Cardiac fibroblast (primary cell): ENCODE measurements at regions not wholly inside any gene's neighbourhood (a gene's known extent, or its start where the extent isn't known, plus 50 kb on each side); places are given as distances from the start of the nearest gene placed in this dataset.
"Not testable (repeated sequence)": the region's sequence is repeated elsewhere in the genome, so short reads cannot be mapped to it uniquely, and the experiment has no call there.

ENCODE experiments used
- DNase-seq, 2 donors: peaks; one replicate each; pipeline versions ENCODE4 v3.0.0 to v3.0.0-alpha.2; 2010; ENCODE audit warnings: low read depth in 2 of 2
- H3K4me3 ChIP-seq, 2 donors: replicated peaks in 1 of 2; 1 replicate in 1 of 2; 2 replicates in 1 of 2; pipeline ENCODE4 v1.5.1; 2011; ENCODE audit warnings: low read depth in 2 of 2, low read length in 2 of 2, mild to moderate bottlenecking in 2 of 2, moderate library complexity in 1 of 2
- TF ChIP-seq, protein P1 (sequence below): IDR thresholded peaks from one replicate; pipeline ENCODE4 v1.5.1; 2011; ENCODE audit warnings: low read depth, mild to moderate bottlenecking, low read length, inconsistent platforms

DNA sequence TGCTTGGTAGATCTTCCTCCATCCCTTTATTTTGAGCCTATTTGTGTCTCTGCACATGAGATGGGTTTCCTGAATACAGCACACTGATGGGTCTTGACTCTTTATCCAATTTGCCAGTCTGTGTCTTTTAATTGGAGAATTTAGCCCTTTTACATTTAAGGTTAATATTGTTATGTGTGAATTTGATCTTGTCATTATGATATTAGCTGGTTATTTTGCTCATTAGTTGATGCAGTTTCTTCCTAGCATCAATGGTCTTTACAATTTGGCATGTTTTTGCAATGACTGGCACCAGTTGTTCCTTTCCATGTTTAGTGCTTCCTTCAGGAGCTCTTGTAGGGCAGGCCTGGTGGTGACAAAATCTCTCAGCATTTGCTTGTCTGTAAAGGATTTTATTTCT is 72.4 kb downstream of the HNRNPD start:
- H3K4me3 ChIP-seq, DNase-seq: not testable (repeated sequence)

DNA sequence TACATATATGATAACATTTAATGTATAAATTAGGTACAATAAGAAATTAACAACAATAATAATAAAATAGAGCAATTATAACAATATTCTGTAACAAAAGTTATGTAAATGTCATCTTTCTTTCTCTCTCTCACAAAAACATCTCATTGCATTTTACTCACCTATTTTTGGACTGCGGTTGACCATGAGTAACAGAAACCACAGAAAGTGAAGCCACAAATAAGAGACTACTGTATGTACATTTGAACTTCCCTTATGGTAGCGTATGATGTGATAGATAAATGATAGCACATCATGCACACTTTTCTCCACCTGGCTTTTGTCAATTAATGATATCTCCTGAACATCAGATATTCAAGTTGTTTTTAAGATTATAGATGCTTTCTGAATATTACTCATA is 80.5 kb downstream of the HNRNPD start:
- TF ChIP-seq, protein P1, sequence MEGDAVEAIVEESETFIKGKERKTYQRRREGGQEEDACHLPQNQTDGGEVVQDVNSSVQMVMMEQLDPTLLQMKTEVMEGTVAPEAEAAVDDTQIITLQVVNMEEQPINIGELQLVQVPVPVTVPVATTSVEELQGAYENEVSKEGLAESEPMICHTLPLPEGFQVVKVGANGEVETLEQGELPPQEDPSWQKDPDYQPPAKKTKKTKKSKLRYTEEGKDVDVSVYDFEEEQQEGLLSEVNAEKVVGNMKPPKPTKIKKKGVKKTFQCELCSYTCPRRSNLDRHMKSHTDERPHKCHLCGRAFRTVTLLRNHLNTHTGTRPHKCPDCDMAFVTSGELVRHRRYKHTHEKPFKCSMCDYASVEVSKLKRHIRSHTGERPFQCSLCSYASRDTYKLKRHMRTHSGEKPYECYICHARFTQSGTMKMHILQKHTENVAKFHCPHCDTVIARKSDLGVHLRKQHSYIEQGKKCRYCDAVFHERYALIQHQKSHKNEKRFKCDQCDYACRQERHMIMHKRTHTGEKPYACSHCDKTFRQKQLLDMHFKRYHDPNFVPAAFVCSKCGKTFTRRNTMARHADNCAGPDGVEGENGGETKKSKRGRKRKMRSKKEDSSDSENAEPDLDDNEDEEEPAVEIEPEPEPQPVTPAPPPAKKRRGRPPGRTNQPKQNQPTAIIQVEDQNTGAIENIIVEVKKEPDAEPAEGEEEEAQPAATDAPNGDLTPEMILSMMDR: no peak
- H3K4me3 ChIP-seq: no peak overlapping the region
- DNase-seq: no peak

DNA sequence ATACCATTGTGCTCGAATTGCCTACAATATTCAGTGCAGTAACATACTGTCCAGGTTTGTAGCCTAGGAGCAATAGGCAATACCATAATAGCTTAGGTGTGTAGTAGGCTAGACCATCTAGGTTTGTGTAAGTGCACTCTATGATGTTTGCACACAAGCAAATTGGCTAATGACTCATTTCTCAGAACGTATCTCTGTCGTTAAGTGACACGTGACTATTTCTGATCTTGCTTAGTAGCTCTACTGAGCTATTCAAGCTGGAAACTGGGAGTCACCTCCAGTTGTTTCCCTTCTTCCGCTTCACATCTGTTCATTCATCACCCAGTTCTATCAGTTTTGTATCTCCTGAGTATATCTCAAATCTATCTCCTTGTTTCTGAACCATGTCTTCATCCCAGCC is 86.1 kb downstream of the HNRNPD start:
- TF ChIP-seq, protein P1: no peak
- DNase-seq: no peak
- H3K4me3 ChIP-seq: no peak overlapping the region

DNA sequence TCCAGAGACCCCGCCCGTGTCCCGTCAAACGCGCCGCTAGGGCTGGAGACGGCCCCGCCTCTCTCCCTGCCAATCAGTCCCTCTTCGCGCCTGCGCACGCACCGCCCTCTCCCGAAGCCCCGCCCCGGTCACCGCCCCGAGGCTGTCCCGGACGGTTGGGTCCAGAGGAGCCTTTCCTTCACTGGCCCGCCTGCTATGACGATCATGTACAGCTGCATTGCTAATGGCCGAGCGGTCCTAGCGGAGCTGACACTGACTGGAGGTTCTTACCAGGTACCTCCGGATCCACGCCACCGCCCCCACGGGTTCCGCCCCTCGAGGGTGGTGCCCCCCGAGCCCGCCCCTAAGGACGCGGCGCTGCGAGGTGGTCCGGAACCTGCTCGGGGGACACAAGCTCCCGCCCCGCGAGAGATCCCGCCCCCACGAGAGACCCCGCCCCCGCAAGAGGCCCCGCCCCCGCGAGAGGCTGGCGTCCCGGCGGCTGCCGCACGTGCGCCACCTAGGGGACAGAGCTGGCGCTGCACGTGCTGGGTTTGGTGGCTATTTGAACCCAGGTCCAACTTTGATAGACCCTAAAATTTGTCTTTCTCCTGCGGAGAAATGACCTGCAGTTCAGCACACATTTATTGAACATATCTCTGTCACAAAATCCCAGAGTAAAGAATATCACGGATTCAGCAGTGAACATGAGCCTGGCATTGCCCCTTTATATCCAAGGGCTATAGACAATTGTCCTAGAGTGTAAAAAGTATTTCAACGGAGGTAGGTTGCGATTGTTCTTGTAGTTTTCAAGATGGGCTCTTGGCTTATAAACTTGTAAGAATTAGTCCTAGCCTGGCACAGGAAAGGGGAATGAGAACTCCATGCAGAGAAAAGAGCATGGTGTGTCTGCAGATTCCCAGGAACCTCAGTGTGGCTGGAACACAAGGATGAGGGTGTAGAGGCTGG is 88.7 kb downstream of the HNRNPD start:
- peak overlapping the region; percentile 47 to 51 for H3K4me3 ChIP-seq
- TF ChIP-seq, protein P1: peak; percentile 82
- peak; percentile 99 for DNase-seq

DNA sequence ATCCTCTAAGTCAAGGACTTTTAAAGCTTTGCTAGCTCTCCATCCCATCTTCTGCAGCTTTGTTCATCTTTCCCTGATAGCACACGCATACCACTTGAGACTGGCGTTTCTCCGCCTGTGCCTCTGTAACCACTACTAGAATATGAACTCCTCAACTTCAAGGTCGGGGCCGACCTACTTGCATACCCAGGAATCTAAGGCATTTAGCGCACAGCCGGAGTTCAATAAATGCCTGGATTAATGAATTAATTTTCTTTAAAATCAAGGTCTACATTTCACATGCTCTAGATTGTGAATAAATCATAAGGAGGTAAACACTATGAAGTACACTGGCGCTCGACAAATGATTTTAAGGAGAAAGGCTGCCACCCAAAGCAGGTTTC is 89.3 kb downstream of the HNRNPD start:
- H3K4me3 ChIP-seq: peak overlapping the region; percentile 47 to 51
- DNase-seq: peak in 1 of 2 donors; percentile 8
- TF ChIP-seq, protein P1: no peak

DNA sequence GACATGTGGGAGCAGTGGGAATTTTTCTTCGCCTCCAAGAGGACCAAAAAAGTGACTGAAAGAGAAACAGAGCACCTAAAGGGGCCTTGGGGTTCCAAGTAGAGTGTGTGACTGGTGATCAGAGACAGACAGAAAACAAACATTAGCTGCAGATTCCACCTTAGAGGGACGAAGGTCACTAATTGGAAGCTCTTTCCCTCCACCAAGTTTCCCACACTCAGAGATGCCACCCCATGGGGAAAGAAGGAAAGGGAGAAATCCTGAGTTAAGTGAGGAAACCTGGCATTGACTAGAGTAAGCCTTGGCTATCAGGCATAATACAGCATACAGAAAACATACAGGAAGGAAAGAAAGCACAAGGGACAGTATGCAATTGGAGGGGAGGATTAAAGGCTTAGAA is 90.9 kb downstream of the HNRNPD start:
- TF ChIP-seq, protein P1: no peak
- no peak overlapping the region for H3K4me3 ChIP-seq
- no peak for DNase-seq

DNA sequence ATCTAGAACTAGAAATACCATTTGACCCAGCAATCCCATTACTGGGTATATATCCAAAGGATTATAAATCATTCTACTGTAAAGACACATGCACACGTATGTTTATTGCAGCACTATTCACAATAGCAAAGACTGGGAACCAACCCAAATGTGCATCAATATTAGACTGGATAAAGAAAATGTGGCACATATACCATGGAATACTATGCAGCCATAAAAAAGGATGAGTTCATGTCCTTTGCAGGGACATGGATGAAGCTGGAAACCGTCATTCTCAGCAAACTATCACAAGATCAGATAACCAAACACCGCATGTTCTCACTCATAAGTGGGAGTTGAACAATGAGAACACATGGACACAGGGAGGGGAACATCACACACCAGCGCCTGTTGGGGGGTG is 94.2 kb downstream of the HNRNPD start:
- not testable (repeated sequence) for H3K4me3 ChIP-seq, DNase-seq

DNA sequence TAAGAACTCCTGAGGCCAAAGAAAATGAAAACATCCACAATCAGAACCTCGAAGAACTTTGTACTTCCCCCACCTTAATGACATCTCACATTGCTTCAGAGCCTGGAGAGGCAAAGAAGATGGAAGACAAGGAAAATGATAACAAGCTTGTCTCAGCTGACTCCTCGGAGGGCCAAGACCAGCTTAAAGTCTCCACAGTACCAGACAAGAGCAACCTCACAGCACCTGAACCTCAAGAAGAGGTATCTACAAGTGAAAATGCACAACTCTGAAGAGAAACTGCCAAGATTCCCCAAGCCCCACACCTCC is 97.5 kb downstream of the HNRNPD start:
- DNase-seq: no peak
- TF ChIP-seq, protein P1: no peak
- no peak overlapping the region for H3K4me3 ChIP-seq
